Amniotic stem cell (primary cell): ENCODE measurements at regions not wholly inside any gene's neighbourhood (a gene's known extent, or its start where the extent isn't known, plus 50 kb on each side); places are given as distances from the start of the nearest gene placed in this dataset.
"Not testable (repeated sequence)": the region's sequence is repeated elsewhere in the genome, so short reads cannot be mapped to it uniquely, and the experiment has no call there.

Source experiments
- DNase-seq: peaks from one replicate; lab custom pipeline; 2025; lab: John Stamatoyannopoulos, UW

GRCh38 chr4:33780952-33781791 lies 2463.1 kb downstream of the ARAP2 start:
- peak; percentile 18 for DNase-seq

DNA sequence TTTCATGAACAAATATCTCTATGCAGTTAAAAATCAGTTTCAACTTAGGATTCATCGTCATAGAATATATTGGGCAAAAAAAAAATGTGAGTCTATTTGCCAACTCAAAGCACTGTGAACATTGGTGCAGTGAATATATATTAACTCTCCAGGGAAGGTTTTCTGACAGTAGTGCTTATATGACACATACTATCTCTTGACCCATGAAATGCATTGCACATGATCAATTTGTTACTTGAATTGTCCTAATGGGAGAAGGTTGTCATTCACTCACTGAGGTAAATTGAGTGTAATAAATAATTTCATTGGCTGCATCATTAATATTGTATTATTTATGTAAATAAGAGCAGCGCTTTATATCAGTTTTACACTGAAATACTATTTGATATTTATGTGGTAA lies 2458.5 kb downstream of the ARAP2 start:
- DNase-seq = no peak

DNA sequence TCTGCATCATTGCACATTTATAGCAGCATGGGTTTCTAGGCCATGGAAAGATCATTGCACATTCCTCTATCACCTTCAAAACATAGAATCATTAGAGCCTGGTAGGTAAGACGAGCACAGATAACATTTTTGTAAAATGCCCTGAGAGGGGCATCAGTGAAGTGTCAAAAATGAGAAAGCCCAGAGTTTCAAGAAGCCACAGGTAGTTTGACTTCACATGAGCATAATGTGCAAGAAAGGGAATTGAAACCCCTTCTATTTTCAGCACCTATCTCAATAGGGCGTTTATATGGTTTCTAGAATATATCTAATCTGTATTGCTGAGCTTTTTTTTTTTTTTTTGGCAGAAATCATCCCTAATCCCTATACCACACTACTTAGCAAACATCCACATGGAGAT lies 2441.7 kb downstream of the ARAP2 start:
- no peak for DNase-seq

DNA sequence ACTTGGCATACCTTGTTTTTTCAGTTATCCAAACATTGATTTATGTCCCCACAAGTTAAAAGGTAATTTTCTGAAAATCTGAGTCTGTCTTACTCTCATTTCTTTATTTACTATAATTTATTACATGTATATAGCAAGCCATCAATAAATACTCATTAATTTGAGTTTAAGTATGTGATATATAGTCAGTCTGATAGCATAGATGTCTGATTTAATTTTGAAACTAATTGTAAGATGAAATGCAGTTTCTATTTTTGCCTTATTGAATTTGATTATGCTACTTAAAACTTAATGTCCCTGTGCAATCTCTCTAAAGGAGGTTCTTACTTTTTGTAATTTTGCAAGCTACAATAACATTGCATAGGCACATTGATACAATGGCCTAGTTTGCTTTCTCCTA lies 2418.6 kb downstream of the ARAP2 start:
- DNase-seq = no peak

GRCh38 chr4:33829356-33829755 lies 2415.0 kb downstream of the ARAP2 start:
- DNase-seq = not testable (repeated sequence)

DNA sequence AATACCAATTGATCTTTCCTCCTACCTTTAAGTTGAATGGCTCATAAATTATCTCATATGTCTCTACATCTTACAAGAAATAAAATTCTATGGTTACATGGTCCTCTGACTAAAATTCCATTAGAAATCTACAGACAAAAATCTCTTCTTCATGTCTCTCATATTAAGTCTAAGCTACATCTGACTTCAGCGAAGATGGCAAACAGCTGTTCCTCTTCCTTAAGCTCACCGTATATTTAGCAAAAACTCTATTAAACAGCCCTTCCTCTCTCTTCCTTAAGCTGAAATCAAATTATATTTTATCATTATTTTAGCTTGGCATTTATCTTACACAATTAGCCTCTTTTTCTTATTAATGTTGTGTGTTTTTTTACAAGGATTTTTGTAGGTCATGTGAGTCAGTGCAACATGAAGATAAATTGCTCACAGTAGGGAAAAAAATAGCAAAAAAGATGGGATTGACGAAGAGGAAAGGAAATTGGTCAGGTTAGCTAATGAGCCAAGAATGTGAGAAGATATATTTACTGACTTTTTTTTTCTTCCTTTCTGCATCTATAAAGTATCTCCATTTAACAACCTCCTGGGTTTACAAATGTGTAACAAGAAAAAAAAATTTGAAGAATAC lies 2412.8 kb downstream of the ARAP2 start:
- no peak for DNase-seq

GRCh38 chr4:33835764-33836163 lies 2408.6 kb downstream of the ARAP2 start:
- peak; percentile 21 for DNase-seq

DNA sequence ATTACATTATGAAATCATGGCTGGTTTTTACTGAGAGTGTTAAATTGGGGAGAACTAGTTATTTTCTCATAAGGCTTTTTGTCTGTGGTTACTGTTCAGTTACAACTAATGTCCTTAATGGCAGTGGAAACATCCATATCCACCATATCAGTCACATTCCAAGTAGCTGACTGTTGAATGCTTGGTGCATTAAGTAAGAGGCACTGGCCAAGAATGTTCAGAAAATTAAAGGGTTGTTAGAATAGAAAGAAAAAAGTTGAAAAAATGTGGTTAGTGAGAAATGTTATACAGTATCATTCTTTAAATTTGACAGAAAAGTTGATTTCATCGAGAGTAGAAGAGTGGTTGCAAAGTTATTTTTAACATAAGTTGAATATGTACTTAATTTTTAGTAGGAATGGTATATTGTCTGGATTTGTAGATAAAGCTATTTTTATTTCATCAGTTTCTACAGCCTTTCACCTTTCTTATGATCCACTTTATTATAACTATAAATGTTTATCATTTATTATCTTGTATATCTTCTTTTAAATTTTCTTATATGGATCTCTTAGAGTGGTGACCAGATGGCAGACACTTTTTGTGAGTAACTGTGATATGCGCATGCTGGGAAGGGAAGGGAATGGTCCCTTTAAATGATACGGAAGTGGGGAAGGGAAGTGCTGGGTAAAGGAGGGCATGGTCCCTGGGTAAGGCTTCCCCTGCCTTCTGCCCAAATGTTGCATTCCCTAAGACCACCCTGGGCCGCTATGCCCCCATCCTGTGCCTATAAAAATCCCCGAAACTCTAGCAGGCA lies 2407.1 kb downstream of the ARAP2 start:
- DNase-seq = peak; percentile 26

DNA sequence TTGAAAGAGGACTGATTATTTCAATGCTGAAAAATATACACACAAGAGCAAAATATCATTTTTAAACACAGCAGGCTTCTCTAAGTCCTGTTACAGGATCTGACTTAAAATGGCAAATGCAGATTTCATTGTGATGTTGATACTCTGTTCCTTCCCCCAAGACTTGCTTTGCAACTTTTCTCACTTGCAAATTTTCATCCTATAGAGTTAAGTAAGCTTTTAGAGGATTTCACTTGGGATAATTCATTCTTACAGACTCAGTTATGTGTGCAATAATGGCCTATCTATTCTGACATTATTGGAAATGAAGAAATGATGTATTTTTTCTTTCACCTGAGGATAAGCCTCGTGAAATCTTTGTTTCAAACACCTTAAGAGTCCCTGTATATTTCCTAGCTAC lies 2403.2 kb downstream of the ARAP2 start:
- no peak for DNase-seq

GRCh38 chr4:33850371-33850902 lies 2393.9 kb downstream of the ARAP2 start:
- DNase-seq = no peak

GRCh38 chr4:33853670-33854069 lies 2390.6 kb downstream of the ARAP2 start:
- not testable (repeated sequence) for DNase-seq

GRCh38 chr4:33864290-33864859 lies 2379.9 kb downstream of the ARAP2 start:
- no peak for DNase-seq

DNA sequence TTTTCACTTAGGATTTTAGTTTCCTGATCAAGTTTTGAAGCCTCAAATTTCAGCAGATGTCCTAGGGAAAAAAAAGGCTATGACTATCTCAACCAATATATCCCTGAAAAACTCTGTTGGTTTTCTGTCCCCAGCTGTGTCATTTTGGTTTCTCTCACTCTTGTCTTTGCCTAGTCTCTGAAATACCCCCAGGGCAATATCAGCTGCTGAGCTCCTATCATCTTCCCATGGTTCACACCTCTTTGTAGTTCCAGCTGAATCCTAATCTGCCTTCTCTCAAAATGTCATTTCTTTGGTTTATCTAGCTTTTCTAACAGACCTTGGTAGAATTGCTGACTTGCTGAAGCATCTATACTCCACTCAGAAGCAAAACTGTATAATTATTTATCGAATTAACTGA lies 2370.5 kb downstream of the ARAP2 start:
- no peak for DNase-seq

DNA sequence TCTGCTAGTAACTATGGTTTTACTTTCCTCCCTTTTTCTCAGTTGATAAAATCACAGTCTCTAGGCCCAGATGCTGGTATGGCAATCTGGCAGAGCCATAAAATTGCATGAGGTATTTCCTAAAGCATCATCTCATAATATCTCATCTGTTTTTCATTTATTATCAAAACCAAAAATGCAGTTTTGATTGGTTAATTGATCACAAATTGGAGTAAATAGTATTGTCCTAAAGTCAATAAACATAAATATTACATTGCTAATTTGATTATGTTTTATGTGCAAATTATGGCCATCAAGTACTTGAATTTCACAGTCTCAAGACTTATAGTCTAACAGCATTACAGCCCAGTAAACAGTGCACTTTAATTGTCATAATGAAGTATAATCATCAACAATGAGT lies 2365.6 kb downstream of the ARAP2 start:
- no peak for DNase-seq

- no peak for DNase-seq
Observed at GRCh38 chr4:33881176-33881575, 2363.1 kb downstream of the ARAP2 start.

DNA sequence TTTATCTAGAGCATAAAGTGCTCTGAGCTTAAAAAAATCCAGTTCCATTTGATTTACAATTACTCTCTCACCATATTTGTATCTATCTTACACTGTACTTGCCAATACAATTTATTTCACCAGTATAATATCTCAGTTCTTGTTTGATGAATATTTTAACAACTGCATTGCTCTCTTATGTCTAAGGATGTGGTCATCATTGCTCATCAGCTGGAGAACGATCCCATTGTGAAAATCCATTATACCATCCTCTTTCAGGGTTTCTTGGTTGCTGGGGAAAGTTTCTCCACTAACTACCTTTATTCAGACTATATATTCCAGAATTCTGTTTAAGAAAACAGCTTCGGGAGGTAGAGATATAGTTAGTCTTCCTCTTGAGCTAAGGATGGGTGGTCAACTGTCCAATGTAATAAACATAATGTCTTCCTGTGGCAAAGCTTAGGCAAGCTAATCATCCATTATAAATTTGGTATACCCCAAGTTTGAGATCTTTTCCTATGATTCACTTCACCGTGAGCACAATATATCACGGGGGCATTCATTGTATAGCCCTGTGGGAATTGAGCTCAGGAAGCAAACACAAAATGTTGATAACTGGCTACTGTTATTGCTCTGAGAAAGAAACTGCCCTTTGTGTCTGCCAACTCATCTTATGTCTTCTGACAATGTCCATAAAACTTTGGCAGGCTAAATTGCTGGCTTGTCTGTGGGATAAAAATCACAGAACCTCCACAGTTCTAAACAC lies 2361.9 kb downstream of the ARAP2 start:
- no peak for DNase-seq

GRCh38 chr4:33883111-33883510 lies 2361.2 kb downstream of the ARAP2 start:
- no peak for DNase-seq

DNA sequence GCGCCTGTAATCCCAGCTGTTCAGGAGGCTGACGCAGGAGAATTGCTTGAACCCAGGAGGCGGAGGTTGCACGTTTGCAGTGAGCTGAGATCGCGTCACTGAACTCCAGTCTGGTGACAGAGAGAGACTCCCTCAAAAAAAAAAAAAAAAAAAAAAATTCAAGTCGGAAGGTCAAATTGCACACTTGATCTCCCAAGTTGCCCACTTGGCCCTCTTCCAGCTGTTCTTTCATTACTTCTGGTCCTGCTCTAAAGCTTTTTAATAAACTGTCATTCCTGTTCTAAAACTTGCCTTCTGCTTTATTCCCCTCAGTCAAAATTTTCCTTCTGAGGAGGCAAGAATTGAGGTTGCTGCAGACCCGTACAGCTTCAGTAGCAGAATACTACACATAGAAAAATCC lies 2358.0 kb downstream of the ARAP2 start:
- no peak for DNase-seq

- DNase-seq = no peak
Observed at GRCh38 chr4:33890841-33891240, 2353.5 kb downstream of the ARAP2 start.

DNA sequence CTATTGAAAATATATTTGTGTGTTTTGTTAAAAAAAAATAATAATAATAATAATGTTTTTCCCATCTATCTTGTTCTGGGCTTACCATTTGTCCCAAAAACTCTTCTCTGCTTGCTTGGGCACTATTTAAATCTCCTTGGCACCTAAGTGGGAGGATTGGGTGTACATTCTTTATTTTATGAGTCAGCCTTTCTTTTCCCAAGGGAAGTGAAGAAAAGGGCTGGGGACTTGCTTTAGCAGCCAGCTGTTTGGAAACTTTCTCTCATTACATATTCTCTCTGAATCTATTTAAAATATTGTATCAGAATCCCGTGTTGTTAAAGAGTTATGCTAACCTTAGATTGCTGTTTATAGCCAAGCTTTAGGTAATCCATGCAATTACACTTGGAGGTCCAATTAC lies 2332.4 kb downstream of the ARAP2 start:
- no peak for DNase-seq

- no peak for DNase-seq
Observed at GRCh38 chr4:33914386-33914785, 2329.9 kb downstream of the ARAP2 start.

DNA sequence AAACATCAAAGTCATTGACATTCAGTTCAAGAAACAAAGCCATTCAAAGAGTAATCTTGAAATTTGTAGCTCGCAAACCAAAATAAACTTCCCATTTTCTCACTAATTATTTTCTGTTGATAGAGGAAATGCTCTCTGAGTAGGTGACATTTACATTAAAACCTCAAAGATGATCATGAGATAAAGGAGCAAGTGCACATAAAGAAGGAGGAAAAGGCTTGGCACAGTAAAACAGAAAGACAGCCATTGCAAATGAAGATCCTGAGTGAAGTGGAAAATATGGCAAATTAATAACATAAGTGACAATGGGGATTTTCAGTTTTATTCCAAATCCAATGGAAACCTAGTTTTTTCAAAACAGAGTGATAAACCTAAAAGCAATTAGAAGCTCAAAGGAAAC lies 2320.8 kb downstream of the ARAP2 start:
- DNase-seq = no peak
